ENCODE measurements at regions not wholly inside any gene's neighbourhood (a gene's known extent, or its start where the extent isn't known, plus 50 kb on each side); places are given as distances from the start of the nearest gene placed in this dataset.

DNA sequence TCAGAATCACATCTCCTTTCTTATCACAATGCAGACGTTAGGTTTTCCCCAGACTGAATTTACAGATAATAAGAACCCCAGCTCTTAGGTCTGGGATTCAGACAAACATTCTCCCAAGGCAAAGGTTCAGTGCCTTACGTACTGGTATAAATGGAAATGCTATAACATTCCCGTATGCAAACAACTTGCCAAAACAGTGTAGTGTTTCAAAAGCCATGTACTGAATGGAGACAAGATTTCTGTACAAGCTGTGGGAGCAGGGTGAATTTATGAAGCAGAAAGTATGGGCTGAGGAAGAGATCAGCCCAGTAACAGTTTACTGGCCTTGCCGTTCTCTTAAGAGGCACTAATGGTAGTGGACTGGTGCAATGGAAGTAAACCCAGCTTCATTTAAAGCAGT is 225.5 kb upstream of the ZNF462 start:
- H3K9me1 ChIP-seq (ENCODE audit: control insufficient read depth, extremely low read depth, insufficient read depth, low read length) = no peaks in the 10 kb centered on the region
- H4K20me1 ChIP-seq (ENCODE audit: control insufficient read depth, extremely low read depth, insufficient read depth, low read length) = no peaks in the 10 kb centered on the region
- H3K9ac ChIP-seq (ENCODE audit: control insufficient read depth, extremely low read depth, insufficient read depth, low read length) = no peak overlapping the region
- no peaks in the 10 kb centered on the region for H3K27me3 ChIP-seq (ENCODE audit: control insufficient read depth, extremely low read depth, insufficient read depth, low read length)
- peak overlapping the region; percentile 1 for H2AFZ ChIP-seq (ENCODE audit: control insufficient read depth, low read length)
- no peak for FAIRE-seq
- H3K79me2 ChIP-seq (ENCODE audit: control insufficient read depth, insufficient read depth, low read length) = no peaks in the 10 kb centered on the region
- H3K9me3 ChIP-seq (ENCODE audit: control insufficient read depth, low read depth, low read length) = no peaks in the 10 kb centered on the region
- no peak overlapping the region for H3K4me2 ChIP-seq (ENCODE audit: control insufficient read depth, extremely low read depth, insufficient read depth, low read depth, low read length)
- H3K4me1 ChIP-seq (ENCODE audit: control insufficient read depth, extremely low read depth, insufficient read depth, low read length) = peaks cover 10% of the 10 kb centered on the region
- no peak overlapping the region for H3K27ac ChIP-seq (ENCODE audit: control insufficient read depth, insufficient read depth, low read length)
- no peaks in the 10 kb centered on the region for H3K36me3 ChIP-seq (ENCODE audit: control insufficient read depth in 2 of 2, extremely low read depth in 1 of 2, insufficient read depth in 2 of 2, low read length in 2 of 2)
- TF ChIP-seq, protein P1, sequence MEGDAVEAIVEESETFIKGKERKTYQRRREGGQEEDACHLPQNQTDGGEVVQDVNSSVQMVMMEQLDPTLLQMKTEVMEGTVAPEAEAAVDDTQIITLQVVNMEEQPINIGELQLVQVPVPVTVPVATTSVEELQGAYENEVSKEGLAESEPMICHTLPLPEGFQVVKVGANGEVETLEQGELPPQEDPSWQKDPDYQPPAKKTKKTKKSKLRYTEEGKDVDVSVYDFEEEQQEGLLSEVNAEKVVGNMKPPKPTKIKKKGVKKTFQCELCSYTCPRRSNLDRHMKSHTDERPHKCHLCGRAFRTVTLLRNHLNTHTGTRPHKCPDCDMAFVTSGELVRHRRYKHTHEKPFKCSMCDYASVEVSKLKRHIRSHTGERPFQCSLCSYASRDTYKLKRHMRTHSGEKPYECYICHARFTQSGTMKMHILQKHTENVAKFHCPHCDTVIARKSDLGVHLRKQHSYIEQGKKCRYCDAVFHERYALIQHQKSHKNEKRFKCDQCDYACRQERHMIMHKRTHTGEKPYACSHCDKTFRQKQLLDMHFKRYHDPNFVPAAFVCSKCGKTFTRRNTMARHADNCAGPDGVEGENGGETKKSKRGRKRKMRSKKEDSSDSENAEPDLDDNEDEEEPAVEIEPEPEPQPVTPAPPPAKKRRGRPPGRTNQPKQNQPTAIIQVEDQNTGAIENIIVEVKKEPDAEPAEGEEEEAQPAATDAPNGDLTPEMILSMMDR (optimal IDR thresholded peaks at IDR 0.05 in 1 of 3, IDR thresholded peaks at IDR 0.05 in 1 of 3, conservative IDR thresholded peaks at IDR 0.05 in 1 of 3; ENCODE audit: extremely low read depth in 1 of 3, insufficient read depth in 2 of 3, low read length in 3 of 3) = no peak
- no peak for TF ChIP-seq EZH2 (IDR thresholded peaks at IDR 0.05; ENCODE audit: low read length)
- no peak overlapping the region for H3K4me3 ChIP-seq (ENCODE audit: control insufficient read depth in 2 of 3, extremely low read depth in 1 of 3, insufficient read depth in 2 of 3, low read depth in 1 of 3, low read length in 3 of 3)
- dilution Hi-C loops (cut with MboI; ENCODE audit: extremely low pct_ligation_motif_present, low sequenced_read_pairs) = no loop called here
- no peak for DNase-seq (ENCODE audit: low read depth, low spot score)

DNA sequence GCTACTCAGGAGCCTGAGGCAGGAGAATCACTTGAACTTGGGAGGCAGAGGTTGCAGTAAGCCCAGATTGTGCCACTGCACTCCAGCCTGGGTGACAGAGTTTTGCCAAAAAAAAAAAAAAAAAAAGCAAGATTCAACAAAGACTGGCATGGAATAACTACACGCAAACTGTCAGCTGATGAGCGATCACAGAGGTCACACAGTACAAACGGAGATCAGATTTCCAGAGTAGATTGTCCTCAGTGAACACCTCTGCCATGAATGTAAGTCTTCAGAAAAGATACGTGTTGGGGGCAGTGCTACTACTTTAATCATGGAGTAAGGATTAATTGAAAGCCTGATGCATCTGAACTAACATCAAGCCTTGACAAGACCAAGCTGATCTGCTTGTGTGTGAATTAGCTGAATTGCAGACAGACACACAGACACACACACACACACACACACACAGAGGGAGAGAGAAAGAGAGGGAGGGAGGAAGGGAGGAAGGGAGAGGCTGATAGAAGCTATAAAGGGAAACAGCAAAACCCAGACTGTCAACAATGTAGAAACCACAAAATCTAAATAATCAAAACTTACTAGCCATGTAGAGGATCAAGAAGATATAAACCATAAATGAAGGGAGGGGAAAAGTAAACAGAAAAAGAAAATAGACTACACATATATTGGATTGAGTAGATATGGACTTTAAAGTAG is 222.9 kb upstream of the ZNF462 start:
- Histone ChIP-seq H2AFZ (ENCODE audit: control insufficient read depth, low read length) (peak overlapping the region; percentile 23), H3K4me2 (ENCODE audit: control insufficient read depth, extremely low read depth, insufficient read depth, low read depth, low read length) (no peak overlapping the region), H4K20me1 (ENCODE audit: control insufficient read depth, extremely low read depth, insufficient read depth, low read length) (no peaks in the 10 kb centered on the region), H3K4me3 (ENCODE audit: control insufficient read depth in 2 of 3, extremely low read depth in 1 of 3, insufficient read depth in 2 of 3, low read depth in 1 of 3, low read length in 3 of 3) (no peak overlapping the region), H3K36me3 (ENCODE audit: control insufficient read depth in 2 of 2, extremely low read depth in 1 of 2, insufficient read depth in 2 of 2, low read length in 2 of 2) (no peaks in the 10 kb centered on the region), H3K9ac (ENCODE audit: control insufficient read depth, extremely low read depth, insufficient read depth, low read length) (no peak overlapping the region), H3K27ac (ENCODE audit: control insufficient read depth, insufficient read depth, low read length) (no peak overlapping the region), H3K9me1 (ENCODE audit: control insufficient read depth, extremely low read depth, insufficient read depth, low read length) (no peaks in the 10 kb centered on the region), H3K4me1 (ENCODE audit: control insufficient read depth, extremely low read depth, insufficient read depth, low read length) (no peaks in the 10 kb centered on the region), H3K9me3 (ENCODE audit: control insufficient read depth, low read depth, low read length) (no peaks in the 10 kb centered on the region), H3K79me2 (ENCODE audit: control insufficient read depth, insufficient read depth, low read length) (no peaks in the 10 kb centered on the region), H3K27me3 (ENCODE audit: control insufficient read depth, extremely low read depth, insufficient read depth, low read length) (no peaks in the 10 kb centered on the region)
- DNase-seq (ENCODE audit: low read depth, low spot score) (no peak), FAIRE-seq (no peak)
- dilution Hi-C loops (cut with MboI; ENCODE audit: extremely low pct_ligation_motif_present, low sequenced_read_pairs) = no loop called here
- TF ChIP-seq, protein P1 (optimal IDR thresholded peaks at IDR 0.05 in 1 of 3, IDR thresholded peaks at IDR 0.05 in 1 of 3, conservative IDR thresholded peaks at IDR 0.05 in 1 of 3; ENCODE audit: extremely low read depth in 1 of 3, insufficient read depth in 2 of 3, low read length in 3 of 3) = no peak
- TF ChIP-seq EZH2 (IDR thresholded peaks at IDR 0.05; ENCODE audit: low read length) = no peak
